ENCODE measurements at regions not wholly inside any gene's neighbourhood (a gene's known extent, or its start where the extent isn't known, plus 50 kb on each side); places are given as distances from the start of the nearest gene placed in this dataset.
A peak's percentile ranks its signal among the peaks of the same experiment; 100 is the strongest.

- Histone ChIP-seq H3K14ac (ENCODE audit: insufficient read length) (no peak overlapping the region), H3K79me2 (ENCODE audit: control insufficient read depth in 1 of 2, insufficient read depth in 2 of 2, low read length in 2 of 2) (no peaks in the 10 kb centered on the region), H3K4me2 (ENCODE audit: insufficient read depth in 1 of 2, low read depth in 2 of 2, low read length in 2 of 2) (no peak overlapping the region), H3K4me3 (ENCODE audit: extremely low read depth in 1 of 4, insufficient read depth in 2 of 4, low read depth in 3 of 4, low read length in 4 of 4) (no peak overlapping the region), H3K27ac (ENCODE audit: low read depth, low read length) (no peak overlapping the region), H3K27me3 (replicated peaks in 1 of 4; ENCODE audit: control insufficient read depth in 3 of 4, extremely low read depth in 1 of 4, insufficient read depth in 3 of 4, low read length in 3 of 4) (no peaks in the 10 kb centered on the region; a peak in 1 of 7 replicates), H3K9ac (replicated peaks in 1 of 4; ENCODE audit: extremely low read depth in 1 of 4, low read depth in 3 of 4, low read length in 3 of 4) (no peak overlapping the region), H2AFZ (ENCODE audit: low read length) (no peak overlapping the region), H4K5ac (ENCODE audit: insufficient read length, low read depth, low read length) (no peak overlapping the region), H4K8ac (ENCODE audit: extremely low read depth, insufficient read depth, low read length) (no peak overlapping the region), H3K56ac (replicated peaks; ENCODE audit: insufficient read length, low read depth, low read length) (no peak overlapping the region), H4K20me1 (replicated peaks in 1 of 2; ENCODE audit: control insufficient read depth in 1 of 2, insufficient read depth in 2 of 2, low read length in 2 of 2) (peaks cover 0 to 1% of the 10 kb centered on the region in 2 experiments), H3K4ac (replicated peaks; ENCODE audit: insufficient read length, low read depth, low read length) (no peak overlapping the region), H3K36me3 (ENCODE audit: control insufficient read depth in 2 of 4, insufficient read depth in 4 of 4, low read length in 3 of 4) (no peaks in the 10 kb centered on the region; a peak in 1 of 8 replicates), H2BK12ac (ENCODE audit: low read depth, low read length) (peak overlapping the region; percentile 29; the same call in 1 of the 2 replicates), H2BK120ac (replicated peaks; ENCODE audit: low read depth, low read length) (no peak overlapping the region), H3K23me2 (ENCODE audit: low read depth, low read length) (0 out of 2 replicates have a peak, but pooled peaks cover 3% of the 10 kb centered on the region), H3K79me1 (ENCODE audit: low read depth, low read length) (no peaks in the 10 kb centered on the region), H3K18ac (ENCODE audit: extremely low read depth, low read length) (no peak overlapping the region), H3K4me1 (replicated peaks in 1 of 4; ENCODE audit: control insufficient read depth in 3 of 4, insufficient read depth in 4 of 4, low read length in 3 of 4) (no peaks in the 10 kb centered on the region), H2BK15ac (ENCODE audit: low read length) (no peak overlapping the region), H2BK5ac (ENCODE audit: low read depth, low read length) (no peak overlapping the region), H2AK5ac (ENCODE audit: low read depth, low read length) (no peak overlapping the region), H3K23ac (ENCODE audit: insufficient read length) (no peak overlapping the region), H3K9me3 (ENCODE audit: insufficient read depth in 2 of 2, low read depth in 1 of 2, low read length in 1 of 2) (no peaks in the 10 kb centered on the region), H4K91ac (replicated peaks; ENCODE audit: insufficient read length, low read length) (peak overlapping the region; percentile 44), H2BK20ac (ENCODE audit: low read length) (no peak overlapping the region)
- CTCF ChIA-PET (ENCODE audit: partially characterized antibody), result no interaction called here
- no peak for DNase-seq (ENCODE audit: low read depth in 1 of 2, low spot score in 2 of 2)
- TF ChIP-seq KDM4A (IDR thresholded peaks at IDR 0.05; ENCODE audit: low read depth, low read length, severe bottlenecking), result no peak
- TF ChIP-seq POU5F1 (IDR thresholded peaks at IDR 0.05; ENCODE audit: low read depth, low read length), result no peak
- no peak for TF ChIP-seq ASH2L (IDR thresholded peaks at IDR 0.05; ENCODE audit: low read length)
- no peak for TF ChIP-seq CTBP2 (IDR thresholded peaks at IDR 0.05; ENCODE audit: borderline replicate concordance, insufficient read depth, insufficient read length, low read length)
- no peak for TF ChIP-seq BRCA1 (IDR thresholded peaks at IDR 0.05; ENCODE audit: low read depth, low read length)
- no peak for TF ChIP-seq CHD2 (IDR thresholded peaks at IDR 0.05; ENCODE audit: low read length)
- WGBS, 2 experiments (ENCODE audit: extremely low coverage in 1 of 2, insufficient coverage in 1 of 2, insufficient read length in 1 of 2, insufficient replicate concordance in 2 of 2, low coverage in 1 of 2, low lambda C conversion rate in 2 of 2, missing lambda C conversion rate in 1 of 2), result 79% methylated on average over 8 of the region's 8 CpGs; no CpG with 5 or more reads in 1 of the 2 experiments
- POLR2A ChIA-PET (ENCODE audit: partially characterized antibody), result no interaction called here
- no peak for FAIRE-seq
These were observed 368.6 kb downstream of the EIPR1 start for GRCh38 chr2:3009005-3009404.

Measured in H1 (cell line).